ENCODE measurements at regions not wholly inside any gene's neighbourhood (a gene's known extent, or its start where the extent isn't known, plus 50 kb on each side); places are given as distances from the start of the nearest gene placed in this dataset.

- no peaks in the 10 kb centered on the region for H3K36me3 ChIP-seq (ENCODE audit: control insufficient read depth in 2 of 2, insufficient read depth in 2 of 2, low read length in 1 of 2)
- no peak overlapping the region for H3K27ac ChIP-seq (ENCODE audit: low read depth in 1 of 2, low read length in 1 of 2)
- DNase-seq (ENCODE audit: low read depth in 6 of 9, low spot score in 9 of 9), result no peak
- no peak overlapping the region for H3K4me3 ChIP-seq (ENCODE audit: low read length in 2 of 2)
- no peaks in the 10 kb centered on the region for H3K27me3 ChIP-seq (ENCODE audit: control insufficient read depth in 2 of 2, insufficient read depth in 1 of 2, low read length in 1 of 2)
- H3K4me1 ChIP-seq (ENCODE audit: control insufficient read depth in 2 of 2, insufficient read depth in 2 of 2, low read length in 2 of 2), result no peaks in the 10 kb centered on the region
- no peaks in the 10 kb centered on the region for H3K9me3 ChIP-seq (ENCODE audit: control insufficient read depth in 2 of 2, insufficient read depth in 1 of 2, low read length in 1 of 2)
- 90% methylated on average over 7 of the region's 7 CpGs for WGBS
These were observed 253.7 kb upstream of the SORCS1 start for GRCh38 chr10:107418085-107418806.

- Histone ChIP-seq H3K4me3 (ENCODE audit: low read length in 2 of 2) (no peak overlapping the region), H3K4me1 (ENCODE audit: control insufficient read depth in 2 of 2, insufficient read depth in 2 of 2, low read length in 2 of 2) (no peaks in the 10 kb centered on the region), H3K27ac (ENCODE audit: low read depth in 1 of 2, low read length in 1 of 2) (no peak overlapping the region), H3K36me3 (ENCODE audit: control insufficient read depth in 2 of 2, insufficient read depth in 2 of 2, low read length in 1 of 2) (no peaks in the 10 kb centered on the region), H3K9me3 (ENCODE audit: control insufficient read depth in 2 of 2, insufficient read depth in 1 of 2, low read length in 1 of 2) (no peaks in the 10 kb centered on the region), H3K27me3 (ENCODE audit: control insufficient read depth in 2 of 2, insufficient read depth in 1 of 2, low read length in 1 of 2) (no peaks in the 10 kb centered on the region)
- DNase-seq (ENCODE audit: low read depth in 6 of 9, low spot score in 9 of 9), result no peak
- WGBS, result 98% methylated on average over 2 of the region's 2 CpGs
These were observed 252.9 kb upstream of the SORCS1 start for GRCh38 chr10:107417446-107417845.

GRCh38 chr10:107415446-107415845, 250.9 kb upstream of the SORCS1 start:
- H3K27me3 ChIP-seq (ENCODE audit: control insufficient read depth in 2 of 2, insufficient read depth in 1 of 2, low read length in 1 of 2), result no peaks in the 10 kb centered on the region
- no peak overlapping the region for H3K4me3 ChIP-seq (ENCODE audit: low read length in 2 of 2)
- H3K4me1 ChIP-seq (ENCODE audit: control insufficient read depth in 2 of 2, insufficient read depth in 2 of 2, low read length in 2 of 2), result no peaks in the 10 kb centered on the region
- H3K9me3 ChIP-seq (ENCODE audit: control insufficient read depth in 2 of 2, insufficient read depth in 1 of 2, low read length in 1 of 2), result no peaks in the 10 kb centered on the region
- 93% methylated on average over 2 of the region's 2 CpGs for WGBS
- H3K27ac ChIP-seq (ENCODE audit: low read depth in 1 of 2, low read length in 1 of 2), result no peak overlapping the region
- no peak for DNase-seq (ENCODE audit: low read depth in 6 of 9, low spot score in 9 of 9)
- H3K36me3 ChIP-seq (ENCODE audit: control insufficient read depth in 2 of 2, insufficient read depth in 2 of 2, low read length in 1 of 2), result no peaks in the 10 kb centered on the region

- no peaks in the 10 kb centered on the region for H3K4me1 ChIP-seq (ENCODE audit: control insufficient read depth in 2 of 2, insufficient read depth in 2 of 2, low read length in 2 of 2)
- no peaks in the 10 kb centered on the region for H3K27me3 ChIP-seq (ENCODE audit: control insufficient read depth in 2 of 2, insufficient read depth in 1 of 2, low read length in 1 of 2)
- H3K9me3 ChIP-seq (ENCODE audit: control insufficient read depth in 2 of 2, insufficient read depth in 1 of 2, low read length in 1 of 2), result no peaks in the 10 kb centered on the region
- H3K36me3 ChIP-seq (ENCODE audit: control insufficient read depth in 2 of 2, insufficient read depth in 2 of 2, low read length in 1 of 2), result no peaks in the 10 kb centered on the region
- no peak for DNase-seq (ENCODE audit: low read depth in 6 of 9, low spot score in 9 of 9)
- no peak overlapping the region for H3K27ac ChIP-seq (ENCODE audit: low read depth in 1 of 2, low read length in 1 of 2)
- WGBS, result 96% methylated on average over 1 of the region's 1 CpG
- H3K4me3 ChIP-seq (ENCODE audit: low read length in 2 of 2), result no peak overlapping the region
These were observed 249.5 kb upstream of the SORCS1 start for GRCh38 chr10:107413971-107414370.

- Histone ChIP-seq H3K27ac (ENCODE audit: low read depth in 1 of 2, low read length in 1 of 2) (no peak overlapping the region), H3K27me3 (ENCODE audit: control insufficient read depth in 2 of 2, insufficient read depth in 1 of 2, low read length in 1 of 2) (no peaks in the 10 kb centered on the region), H3K9me3 (ENCODE audit: control insufficient read depth in 2 of 2, insufficient read depth in 1 of 2, low read length in 1 of 2) (no peaks in the 10 kb centered on the region), H3K36me3 (ENCODE audit: control insufficient read depth in 2 of 2, insufficient read depth in 2 of 2, low read length in 1 of 2) (no peaks in the 10 kb centered on the region), H3K4me1 (ENCODE audit: control insufficient read depth in 2 of 2, insufficient read depth in 2 of 2, low read length in 2 of 2) (no peaks in the 10 kb centered on the region), H3K4me3 (ENCODE audit: low read length in 2 of 2) (no peak overlapping the region)
- no peak for DNase-seq (ENCODE audit: low read depth in 6 of 9, low spot score in 9 of 9)
- 58% methylated on average over 4 of the region's 4 CpGs for WGBS
These were observed 245.0 kb upstream of the SORCS1 start for GRCh38 chr10:107409522-107409921.

GRCh38 chr10:107398115-107398514, 233.6 kb upstream of the SORCS1 start:
- Histone ChIP-seq H3K9me3 (ENCODE audit: control insufficient read depth in 2 of 2, insufficient read depth in 1 of 2, low read length in 1 of 2) (no peaks in the 10 kb centered on the region), H3K27me3 (ENCODE audit: control insufficient read depth in 2 of 2, insufficient read depth in 1 of 2, low read length in 1 of 2) (no peaks in the 10 kb centered on the region), H3K4me1 (ENCODE audit: control insufficient read depth in 2 of 2, insufficient read depth in 2 of 2, low read length in 2 of 2) (no peaks in the 10 kb centered on the region), H3K4me3 (ENCODE audit: low read length in 2 of 2) (no peak overlapping the region), H3K36me3 (ENCODE audit: control insufficient read depth in 2 of 2, insufficient read depth in 2 of 2, low read length in 1 of 2) (no peaks in the 10 kb centered on the region), H3K27ac (ENCODE audit: low read depth in 1 of 2, low read length in 1 of 2) (no peak overlapping the region)
- no peak for DNase-seq (ENCODE audit: low read depth in 6 of 9, low spot score in 9 of 9)

- no peak for DNase-seq (ENCODE audit: low read depth in 6 of 9, low spot score in 9 of 9)
- H3K4me1 ChIP-seq (ENCODE audit: control insufficient read depth in 2 of 2, insufficient read depth in 2 of 2, low read length in 2 of 2), result no peaks in the 10 kb centered on the region
- H3K27ac ChIP-seq (ENCODE audit: low read depth in 1 of 2, low read length in 1 of 2), result no peak overlapping the region
- H3K36me3 ChIP-seq (ENCODE audit: control insufficient read depth in 2 of 2, insufficient read depth in 2 of 2, low read length in 1 of 2), result no peaks in the 10 kb centered on the region
- H3K4me3 ChIP-seq (ENCODE audit: low read length in 2 of 2), result no peak overlapping the region
- H3K9me3 ChIP-seq (ENCODE audit: control insufficient read depth in 2 of 2, insufficient read depth in 1 of 2, low read length in 1 of 2), result no peaks in the 10 kb centered on the region
- WGBS, result 84% methylated on average over 4 of the region's 4 CpGs
- no peaks in the 10 kb centered on the region for H3K27me3 ChIP-seq (ENCODE audit: control insufficient read depth in 2 of 2, insufficient read depth in 1 of 2, low read length in 1 of 2)
These were observed 227.4 kb upstream of the SORCS1 start for GRCh38 chr10:107391901-107392300.

- Histone ChIP-seq H3K4me3 (ENCODE audit: low read length in 2 of 2) (no peak overlapping the region), H3K9me3 (ENCODE audit: control insufficient read depth in 2 of 2, insufficient read depth in 1 of 2, low read length in 1 of 2) (no peaks in the 10 kb centered on the region), H3K36me3 (ENCODE audit: control insufficient read depth in 2 of 2, insufficient read depth in 2 of 2, low read length in 1 of 2) (no peaks in the 10 kb centered on the region), H3K27ac (ENCODE audit: low read depth in 1 of 2, low read length in 1 of 2) (no peak overlapping the region), H3K27me3 (ENCODE audit: control insufficient read depth in 2 of 2, insufficient read depth in 1 of 2, low read length in 1 of 2) (no peaks in the 10 kb centered on the region), H3K4me1 (ENCODE audit: control insufficient read depth in 2 of 2, insufficient read depth in 2 of 2, low read length in 2 of 2) (no peaks in the 10 kb centered on the region)
- no peak for DNase-seq (ENCODE audit: low read depth in 6 of 9, low spot score in 9 of 9)
- whole genome bisulfite sequencing, result 68% methylated on average over 1 of the region's 1 CpG
These were observed 226.1 kb upstream of the SORCS1 start for GRCh38 chr10:107390563-107390962.

GRCh38 chr10:107383357-107383756, 218.9 kb upstream of the SORCS1 start:
- Histone ChIP-seq H3K27me3 (ENCODE audit: control insufficient read depth in 2 of 2, insufficient read depth in 1 of 2, low read length in 1 of 2) (no peaks in the 10 kb centered on the region), H3K4me1 (ENCODE audit: control insufficient read depth in 2 of 2, insufficient read depth in 2 of 2, low read length in 2 of 2) (no peaks in the 10 kb centered on the region), H3K9me3 (ENCODE audit: control insufficient read depth in 2 of 2, insufficient read depth in 1 of 2, low read length in 1 of 2) (no peaks in the 10 kb centered on the region), H3K27ac (ENCODE audit: low read depth in 1 of 2, low read length in 1 of 2) (no peak overlapping the region), H3K4me3 (ENCODE audit: low read length in 2 of 2) (no peak overlapping the region), H3K36me3 (ENCODE audit: control insufficient read depth in 2 of 2, insufficient read depth in 2 of 2, low read length in 1 of 2) (no peaks in the 10 kb centered on the region)
- 94% methylated on average over 3 of the region's 3 CpGs for WGBS
- no peak for DNase-seq (ENCODE audit: low read depth in 6 of 9, low spot score in 9 of 9)
